Stimulated activated CD4-positive, alpha-beta T cell treated with anti-CD3 and anti-CD28 coated beads, Interleukin-2, amount 100 ng/mL, for 4 hours (primary cell): ENCODE measurements at regions not wholly inside any gene's neighbourhood (a gene's known extent, or its start where the extent isn't known, plus 50 kb on each side); places are given as distances from the start of the nearest gene placed in this dataset.

Experiments used
- DNase-seq: peaks from one replicate; pipeline ENCODE4 v3.0.0-alpha.2; 2020; ENCODE audit warnings: low read depth

- DNase-seq: no peak
These were observed 708.2 kb downstream of the UQCRFS1 start for GRCh38 chr19:28504727-28505126.

GRCh38 chr19:28504139-28504538, 708.8 kb downstream of the UQCRFS1 start:
- no peak for DNase-seq

- DNase-seq: no peak
These were observed 709.8 kb downstream of the UQCRFS1 start for GRCh38 chr19:28502879-28503734.

GRCh38 chr19:28501976-28502375, 711.0 kb downstream of the UQCRFS1 start:
- DNase-seq: no peak

- no peak for DNase-seq
These were observed 711.8 kb downstream of the UQCRFS1 start for GRCh38 chr19:28500982-28501630.

- no peak for DNase-seq
These were observed 712.7 kb downstream of the UQCRFS1 start for GRCh38 chr19:28500296-28500695.

GRCh38 chr19:28498404-28498976, 714.5 kb downstream of the UQCRFS1 start:
- DNase-seq: no peak

- no peak for DNase-seq
These were observed 715.1 kb downstream of the UQCRFS1 start for GRCh38 chr19:28497887-28498286.

GRCh38 chr19:28497137-28497536, 715.8 kb downstream of the UQCRFS1 start:
- DNase-seq: no peak

- DNase-seq: no peak
These were observed 717.9 kb downstream of the UQCRFS1 start for GRCh38 chr19:28495046-28495445.

GRCh38 chr19:28494461-28494860, 718.5 kb downstream of the UQCRFS1 start:
- DNase-seq: no peak

GRCh38 chr19:28493884-28494283, 719.1 kb downstream of the UQCRFS1 start:
- no peak for DNase-seq

GRCh38 chr19:28492621-28493020, 720.3 kb downstream of the UQCRFS1 start:
- no peak for DNase-seq

- no peak for DNase-seq
These were observed 720.8 kb downstream of the UQCRFS1 start for GRCh38 chr19:28492201-28492600.

GRCh38 chr19:28489776-28490175, 723.2 kb downstream of the UQCRFS1 start:
- no peak for DNase-seq

GRCh38 chr19:28489126-28489660, 723.8 kb downstream of the UQCRFS1 start:
- no peak for DNase-seq

GRCh38 chr19:28487999-28488398, 725.0 kb downstream of the UQCRFS1 start:
- DNase-seq: no peak

GRCh38 chr19:28486926-28487325, 726.0 kb downstream of the UQCRFS1 start:
- no peak for DNase-seq

- no peak for DNase-seq
These were observed 726.5 kb downstream of the UQCRFS1 start for GRCh38 chr19:28486473-28486872.

GRCh38 chr19:28485292-28485691, 727.7 kb downstream of the UQCRFS1 start:
- DNase-seq: no peak

GRCh38 chr19:28483197-28483596, 729.8 kb downstream of the UQCRFS1 start:
- no peak for DNase-seq

- DNase-seq: no peak
These were observed 730.7 kb downstream of the UQCRFS1 start for GRCh38 chr19:28482221-28482620.

GRCh38 chr19:28481674-28482073, 731.3 kb downstream of the UQCRFS1 start:
- DNase-seq: no peak
